ENCODE measurements at regions not wholly inside any gene's neighbourhood (a gene's known extent, or its start where the extent isn't known, plus 50 kb on each side); places are given as distances from the start of the nearest gene placed in this dataset.

GRCh38 chr7:56479748-56480147 is 363.5 kb upstream of the NUPR2 start:
- TF ChIP-seq, protein P1, sequence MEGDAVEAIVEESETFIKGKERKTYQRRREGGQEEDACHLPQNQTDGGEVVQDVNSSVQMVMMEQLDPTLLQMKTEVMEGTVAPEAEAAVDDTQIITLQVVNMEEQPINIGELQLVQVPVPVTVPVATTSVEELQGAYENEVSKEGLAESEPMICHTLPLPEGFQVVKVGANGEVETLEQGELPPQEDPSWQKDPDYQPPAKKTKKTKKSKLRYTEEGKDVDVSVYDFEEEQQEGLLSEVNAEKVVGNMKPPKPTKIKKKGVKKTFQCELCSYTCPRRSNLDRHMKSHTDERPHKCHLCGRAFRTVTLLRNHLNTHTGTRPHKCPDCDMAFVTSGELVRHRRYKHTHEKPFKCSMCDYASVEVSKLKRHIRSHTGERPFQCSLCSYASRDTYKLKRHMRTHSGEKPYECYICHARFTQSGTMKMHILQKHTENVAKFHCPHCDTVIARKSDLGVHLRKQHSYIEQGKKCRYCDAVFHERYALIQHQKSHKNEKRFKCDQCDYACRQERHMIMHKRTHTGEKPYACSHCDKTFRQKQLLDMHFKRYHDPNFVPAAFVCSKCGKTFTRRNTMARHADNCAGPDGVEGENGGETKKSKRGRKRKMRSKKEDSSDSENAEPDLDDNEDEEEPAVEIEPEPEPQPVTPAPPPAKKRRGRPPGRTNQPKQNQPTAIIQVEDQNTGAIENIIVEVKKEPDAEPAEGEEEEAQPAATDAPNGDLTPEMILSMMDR (IDR thresholded peaks at IDR 0.05): no peak
- TF ChIP-seq POLR2A (IDR thresholded peaks at IDR 0.05): no peak
